Stimulated activated CD8-positive, alpha-beta memory T cell treated with anti-CD3 and anti-CD28 coated beads, Interleukin-15, amount 100 ng/mL, for 24 hours (primary cell): ENCODE measurements at regions not wholly inside any gene's neighbourhood (a gene's known extent, or its start where the extent isn't known, plus 50 kb on each side); places are given as distances from the start of the nearest gene placed in this dataset.
"Not testable (repeated sequence)": the region's sequence is repeated elsewhere in the genome, so short reads cannot be mapped to it uniquely, and the experiment has no call there.

Experiments
- DNase-seq: peaks from one replicate; pipeline ENCODE4 v3.0.0-alpha.2; 2020; ENCODE audit warnings: low read depth

DNA sequence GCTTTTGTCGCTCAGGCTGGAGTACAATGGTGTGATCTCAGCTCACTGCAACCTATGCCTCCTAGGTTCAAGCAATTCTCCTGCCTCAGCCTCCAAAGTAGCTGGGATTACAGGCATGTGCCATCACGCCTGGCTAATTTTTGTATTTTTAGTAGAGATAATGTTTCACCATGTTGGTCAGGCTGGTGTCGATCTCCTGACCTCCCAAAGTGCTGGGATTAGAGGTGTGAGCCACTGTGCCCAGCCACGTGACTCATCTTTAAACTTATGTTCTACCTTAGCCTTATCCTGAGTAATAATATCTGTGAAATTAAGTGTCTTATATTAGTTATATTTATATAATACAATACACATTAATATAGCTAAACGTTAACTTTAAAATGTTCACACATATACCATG, 101.2 kb upstream of the CADM1 start:
- not testable (repeated sequence) for DNase-seq

DNA sequence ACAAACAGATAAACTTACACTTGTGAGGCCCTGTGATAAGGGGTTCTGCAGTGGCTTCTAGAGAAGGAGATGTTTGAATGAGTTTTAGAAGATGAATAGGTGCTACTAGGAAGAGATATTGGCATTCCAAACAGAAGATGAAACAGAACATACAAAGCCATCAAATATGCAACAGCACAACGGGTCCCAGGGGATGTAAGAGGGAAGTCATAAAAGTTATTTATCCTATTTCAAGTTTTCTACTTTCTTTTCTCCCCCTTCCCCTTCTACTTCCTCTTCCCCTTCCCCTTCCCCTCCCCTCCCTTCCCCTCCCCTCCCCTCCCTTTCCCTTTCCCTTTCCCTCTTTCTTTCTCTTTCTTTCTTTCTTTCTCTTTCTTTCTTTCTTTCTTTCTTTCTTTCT, 94.9 kb upstream of the CADM1 start:
- DNase-seq, result no peak

DNA sequence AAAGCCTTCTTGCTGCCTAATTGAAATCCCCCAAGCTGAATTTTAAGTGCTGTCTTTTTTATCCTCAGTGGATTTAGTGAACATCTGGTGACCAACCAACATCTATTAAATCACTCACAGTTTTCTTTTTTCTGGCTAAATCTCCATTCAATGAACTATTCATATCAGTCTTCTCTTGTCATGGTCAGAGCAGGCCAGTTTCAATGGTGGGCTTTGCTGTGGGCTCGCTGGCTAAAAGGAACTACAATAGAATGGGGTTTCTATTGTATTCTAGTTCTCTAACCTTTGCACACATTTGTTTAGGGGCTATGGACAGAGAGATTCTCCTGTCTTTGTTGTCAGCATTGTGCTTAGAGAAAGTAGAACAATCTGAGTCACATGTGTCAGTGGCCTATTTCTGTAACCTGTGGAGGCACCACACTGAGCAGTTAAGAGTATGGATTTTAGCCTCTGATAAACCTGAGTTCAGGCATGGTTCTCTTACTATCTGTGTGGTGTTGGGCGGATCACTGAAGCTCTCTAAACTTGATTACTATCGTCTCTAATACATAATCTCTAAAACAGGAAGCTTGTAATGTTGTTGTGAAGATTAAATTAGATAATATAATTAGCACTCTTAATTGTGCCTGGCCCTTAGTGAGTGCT, 94.2 kb upstream of the CADM1 start:
- DNase-seq, result no peak

DNA sequence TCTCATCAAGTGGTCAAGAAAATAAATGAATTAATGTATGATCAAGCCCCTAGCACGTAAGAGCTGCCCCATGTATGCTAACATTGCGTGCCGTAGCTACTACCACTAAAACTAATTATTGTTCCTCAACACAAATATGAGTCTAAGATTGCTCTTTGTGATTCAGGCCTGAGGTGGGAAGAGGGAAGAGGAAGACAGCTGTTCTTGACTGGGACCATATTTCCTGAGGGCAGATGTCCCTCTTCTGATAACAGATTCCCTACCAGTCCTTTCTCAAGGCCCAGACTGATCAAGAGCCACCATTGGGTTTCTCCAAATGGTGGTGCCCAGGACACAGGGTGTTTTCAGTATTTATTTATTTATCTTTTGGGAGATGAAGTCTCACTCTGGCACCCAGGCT, 87.2 kb upstream of the CADM1 start:
- no peak for DNase-seq

DNA sequence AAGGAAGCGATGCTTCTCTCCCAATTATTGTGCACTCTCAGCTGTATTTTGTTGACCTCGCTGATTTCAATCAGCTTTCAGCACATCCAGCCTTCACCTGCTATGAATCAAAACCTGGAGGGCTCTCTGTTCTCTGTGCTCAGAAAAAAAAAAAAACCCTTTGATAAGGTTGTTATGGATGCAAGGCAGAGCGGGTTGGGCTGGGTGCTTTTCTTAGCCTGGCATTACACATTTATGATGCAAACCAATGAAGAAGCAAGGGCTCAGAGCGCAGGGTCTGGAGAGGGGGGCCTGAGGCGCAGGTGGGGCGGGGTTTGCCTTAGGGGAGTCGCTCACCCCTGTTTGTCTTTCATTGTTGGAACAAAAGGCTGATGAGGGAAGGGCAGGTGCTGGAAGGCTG, 86.0 kb upstream of the CADM1 start:
- DNase-seq, result no peak

DNA sequence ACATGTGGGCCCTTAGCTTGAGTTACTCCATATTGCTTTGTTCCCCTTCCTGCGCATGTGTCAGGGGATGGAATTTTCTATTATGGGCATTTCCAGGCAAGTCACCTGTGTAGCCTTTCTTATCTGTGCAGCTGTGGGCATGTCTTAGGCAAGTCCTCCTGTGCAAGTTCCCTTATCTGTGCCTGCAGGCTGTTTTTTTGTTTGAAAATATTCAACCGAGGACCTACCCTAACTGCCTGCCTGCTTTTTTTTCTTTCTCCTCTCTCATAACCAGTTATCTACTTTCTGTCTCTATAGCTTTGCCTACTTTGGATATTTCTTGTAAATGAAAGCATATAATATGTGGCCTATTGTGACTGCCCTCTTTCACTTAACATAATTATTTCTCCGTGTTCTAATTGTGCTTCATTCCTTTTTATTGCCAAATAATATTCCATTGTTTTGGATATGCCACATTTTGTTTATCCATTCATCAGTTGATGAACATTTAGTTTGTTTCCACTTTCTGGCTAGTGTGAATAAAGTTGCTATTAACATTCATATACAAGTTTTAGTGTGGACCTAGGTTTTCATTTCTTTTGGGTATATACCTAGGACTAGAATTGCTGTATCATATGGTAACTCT, 83.6 kb upstream of the CADM1 start:
- no peak for DNase-seq

GRCh38 chr11:115585361-115586024, 81.3 kb upstream of the CADM1 start:
- no peak for DNase-seq

DNA sequence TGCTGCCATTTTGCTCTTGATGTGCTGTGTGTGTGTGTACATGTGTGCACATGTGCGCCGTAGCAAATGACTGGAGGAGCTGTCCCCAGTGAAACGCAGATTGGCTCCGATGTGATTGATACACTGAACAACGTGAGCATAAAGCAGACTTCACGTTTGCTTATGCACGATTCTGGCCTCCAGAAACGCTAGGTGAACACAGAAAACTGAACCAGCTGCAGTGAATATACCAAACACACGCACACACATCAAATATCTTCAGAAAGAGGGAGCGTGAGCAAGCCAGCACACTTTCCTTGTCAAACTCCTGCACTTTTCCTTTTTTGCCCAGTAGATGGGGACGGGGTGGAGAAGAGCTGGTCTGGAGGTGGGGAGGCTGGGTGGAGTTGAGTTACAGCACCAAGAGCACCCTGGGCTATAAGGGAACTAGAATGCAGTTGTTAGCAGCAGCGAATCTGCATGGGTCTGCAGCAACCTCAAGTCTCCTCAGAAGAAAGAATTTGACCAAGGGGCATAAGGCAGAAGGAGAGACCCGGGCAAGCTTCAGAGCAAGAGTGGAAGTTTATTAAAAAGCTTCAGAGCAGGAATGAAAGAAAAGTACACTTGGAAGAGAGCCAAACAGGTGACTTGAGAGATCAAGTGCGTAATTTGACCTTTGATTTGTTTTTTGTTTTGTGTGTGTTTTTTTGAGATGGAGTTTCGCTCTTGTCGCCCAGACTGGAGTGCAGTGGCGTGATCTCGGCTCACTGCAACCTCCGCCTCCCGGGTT, 77.8 kb upstream of the CADM1 start:
- no peak for DNase-seq

DNA sequence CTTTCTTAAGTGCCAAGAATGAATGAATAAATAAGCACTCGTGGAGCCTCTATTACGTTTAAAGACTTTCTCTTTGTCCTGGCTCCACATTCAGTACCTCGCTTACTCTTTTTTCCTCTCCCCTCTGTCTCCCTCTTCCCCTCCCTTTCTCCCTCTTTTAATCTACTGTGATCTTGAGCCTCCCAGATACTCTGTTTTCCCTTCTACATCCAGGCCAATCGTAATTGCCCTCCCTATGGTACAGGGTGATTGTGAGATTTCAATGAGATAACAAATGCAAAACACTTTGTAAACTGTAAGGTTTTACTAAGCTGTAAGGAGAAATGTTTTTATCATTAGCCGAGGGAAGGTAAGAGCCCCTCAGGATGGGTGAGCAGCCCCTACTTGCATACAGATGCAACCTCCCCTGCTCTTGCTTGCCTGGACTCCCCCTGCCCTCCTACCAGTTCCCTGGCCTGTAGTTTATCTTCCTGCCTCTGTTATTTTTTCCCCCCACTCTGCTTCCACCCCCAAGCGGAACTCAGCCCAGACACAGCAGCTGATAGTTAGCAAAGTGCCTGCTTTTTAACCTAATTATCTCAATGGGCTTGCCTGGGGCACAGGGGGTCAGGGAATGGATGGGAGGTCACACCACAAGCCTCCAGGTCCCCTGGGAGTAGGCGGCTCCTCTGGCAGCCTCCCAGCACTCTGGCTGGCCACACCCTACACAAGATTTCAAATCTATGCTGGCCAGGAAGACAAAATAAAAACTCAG, 76.9 kb upstream of the CADM1 start:
- DNase-seq, result no peak

- DNase-seq, result no peak
Measured at GRCh38 chr11:115580416-115580815, 76.2 kb upstream of the CADM1 start.

DNA sequence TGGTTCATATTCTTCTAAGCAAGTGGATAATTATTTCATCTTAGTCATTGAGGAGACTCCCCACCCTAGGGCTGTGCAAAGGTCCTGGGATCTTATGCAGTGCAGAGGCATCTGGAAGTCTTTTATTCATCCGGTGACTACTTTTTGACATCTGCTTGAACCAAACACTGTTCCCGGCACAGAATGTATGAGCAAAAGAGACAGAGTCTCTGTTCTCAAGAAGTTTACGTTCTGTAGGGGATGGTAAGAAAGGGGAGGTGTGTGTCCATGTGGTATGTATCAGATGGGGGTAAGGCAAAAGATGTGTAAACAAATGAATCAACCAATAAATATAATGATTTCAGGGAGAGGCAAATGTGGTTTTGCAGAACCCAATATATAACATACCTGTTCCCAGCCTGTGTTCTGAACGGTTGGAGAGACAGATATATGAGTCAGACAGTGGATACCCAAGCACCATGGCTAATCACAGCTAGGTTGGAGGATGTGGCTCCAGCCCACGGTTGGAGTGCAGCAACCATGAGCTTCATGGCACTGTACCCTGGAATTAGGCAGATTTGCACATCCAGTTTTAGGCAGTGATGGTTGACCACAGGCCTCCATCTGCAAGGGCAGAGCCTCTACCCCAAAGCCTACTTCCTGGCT, 75.1 kb upstream of the CADM1 start:
- no peak for DNase-seq

DNA sequence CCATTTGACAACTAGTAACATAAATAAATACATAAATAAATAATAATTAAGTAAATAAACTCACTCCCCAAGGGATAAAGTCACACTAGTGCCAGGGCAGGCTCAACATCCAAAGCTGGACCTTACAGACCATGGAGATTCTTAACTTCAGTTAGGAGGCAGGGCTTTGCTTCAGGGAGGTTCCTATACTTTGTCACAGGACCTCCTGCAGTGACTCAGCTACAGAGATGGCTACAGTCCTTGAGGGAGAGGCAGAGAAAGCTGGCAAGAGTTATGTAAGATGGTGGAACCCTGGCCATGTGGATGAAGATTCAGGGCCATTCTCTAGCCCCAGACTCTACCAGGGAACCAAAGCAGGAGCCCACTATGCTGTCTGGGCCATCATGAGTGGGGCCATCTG, 74.1 kb upstream of the CADM1 start:
- DNase-seq, result no peak

GRCh38 chr11:115577701-115578100, 73.5 kb upstream of the CADM1 start:
- DNase-seq, result no peak

DNA sequence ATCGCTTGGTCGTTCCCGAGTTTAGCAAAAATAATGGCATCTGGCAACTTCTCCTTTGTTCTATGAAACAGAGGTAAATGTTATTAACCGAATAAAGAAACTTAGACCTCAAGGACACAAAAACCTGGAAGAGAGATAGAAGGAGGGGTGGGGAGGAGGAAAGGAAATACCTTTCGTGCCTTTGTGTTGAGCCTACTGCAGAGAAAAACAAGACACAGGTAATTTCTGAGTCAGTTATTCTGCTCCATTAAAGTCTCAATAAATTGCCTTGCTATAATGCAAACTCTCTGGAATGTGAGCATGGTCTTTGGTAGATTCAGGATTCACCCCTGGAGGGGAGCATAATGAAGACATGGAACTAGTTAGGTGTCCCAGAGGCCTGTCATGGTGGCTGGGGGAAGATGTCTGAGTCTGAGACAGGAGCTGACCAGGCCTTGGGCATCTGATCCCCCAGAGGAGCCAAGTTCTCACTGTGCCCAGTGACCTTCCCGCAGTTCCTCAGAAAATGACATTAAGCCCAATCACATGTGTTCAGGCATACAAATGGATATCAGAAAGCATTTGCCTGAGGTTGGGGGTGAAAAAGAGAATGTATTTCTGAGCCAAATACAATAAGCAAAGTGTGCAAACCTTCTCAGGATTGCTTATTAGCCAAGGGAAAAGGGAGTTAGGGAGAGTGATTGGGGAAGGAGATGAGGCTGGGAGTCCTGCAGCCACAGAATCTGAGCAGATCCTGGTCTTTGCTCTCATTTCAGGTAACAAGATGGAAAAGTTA, 72.6 kb upstream of the CADM1 start:
- DNase-seq, result no peak

GRCh38 chr11:115572551-115572950, 68.3 kb upstream of the CADM1 start:
- no peak for DNase-seq

- no peak for DNase-seq
Measured at GRCh38 chr11:115566180-115566764, 62.1 kb upstream of the CADM1 start.

DNA sequence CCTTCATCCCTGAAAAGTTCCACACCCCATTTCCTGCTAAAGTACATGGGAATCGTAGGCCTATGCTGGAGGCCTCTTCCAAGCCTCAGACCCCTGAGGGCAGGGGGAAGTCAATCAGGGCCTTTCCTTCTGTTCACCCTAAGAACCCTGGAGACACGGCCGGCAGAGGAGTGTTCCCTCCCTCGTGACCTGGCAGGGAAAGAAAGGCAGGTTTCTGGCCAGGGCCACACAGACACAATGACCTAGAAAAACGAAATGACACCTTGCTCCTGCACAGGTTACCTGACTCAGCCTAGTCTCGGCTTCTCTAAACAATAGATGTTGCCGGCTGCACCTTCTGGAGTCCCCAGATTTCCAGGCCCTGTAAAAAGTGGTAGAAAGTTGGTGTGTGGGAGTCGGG, 60.6 kb upstream of the CADM1 start:
- no peak for DNase-seq

GRCh38 chr11:115561116-115561515, 56.9 kb upstream of the CADM1 start:
- no peak for DNase-seq

- DNase-seq, result no peak
Measured at GRCh38 chr11:115558635-115559034, 54.4 kb upstream of the CADM1 start.

DNA sequence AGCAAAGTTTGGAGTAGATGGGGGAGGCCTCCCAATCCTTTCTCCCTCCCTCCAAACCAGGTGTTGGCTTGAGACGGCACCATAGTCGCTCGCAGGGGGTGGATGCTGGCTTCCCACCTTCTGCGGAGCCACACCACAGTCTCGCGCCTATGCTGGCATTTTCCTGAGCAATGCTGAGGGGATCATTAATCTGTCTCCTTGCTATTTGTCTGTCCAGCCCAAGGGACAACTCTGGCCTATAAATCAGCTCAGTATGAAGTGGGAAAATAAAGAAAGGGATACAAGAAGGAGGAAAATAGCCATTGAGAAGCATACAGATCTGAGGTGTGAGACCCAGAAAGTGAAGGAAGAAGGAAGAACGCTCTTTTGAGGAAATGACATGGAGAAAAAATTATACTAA, 53.5 kb upstream of the CADM1 start:
- DNase-seq, result no peak

DNA sequence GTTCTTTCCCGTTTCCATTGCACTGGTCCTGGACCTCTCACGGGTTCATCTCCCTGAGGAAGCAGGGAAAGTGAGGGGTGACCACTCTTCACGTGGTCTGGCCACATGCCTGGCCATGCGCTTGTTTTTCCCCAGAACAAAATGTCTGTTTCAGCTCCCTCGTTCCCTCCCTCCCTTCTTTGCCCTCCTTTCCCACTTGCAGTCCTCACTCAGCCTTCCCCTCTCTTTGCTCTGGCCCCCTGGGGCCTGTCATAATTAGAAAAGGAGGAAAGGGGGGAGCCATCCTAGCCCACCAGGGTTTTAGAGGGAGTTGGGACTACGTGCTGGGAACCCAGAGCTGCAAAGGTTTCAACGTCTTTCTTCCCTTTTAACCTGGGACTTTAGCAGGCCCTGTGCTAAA, 52.8 kb upstream of the CADM1 start:
- DNase-seq, result no peak
